Effector CD4-positive, alpha-beta T cell (primary cell): ENCODE measurements at regions not wholly inside any gene's neighbourhood (a gene's known extent, or its start where the extent isn't known, plus 50 kb on each side); places are given as distances from the start of the nearest gene placed in this dataset.
"Not testable (repeated sequence)": the region's sequence is repeated elsewhere in the genome, so short reads cannot be mapped to it uniquely, and the experiment has no call there.

Experiments used
- DNase-seq: peaks from one replicate; pipeline ENCODE4 v3.0.0-alpha.2; 2020

- no peak for DNase-seq
Measured at GRCh38 chr19:27894906-27895754, 1317.8 kb downstream of the UQCRFS1 start.

GRCh38 chr19:27892500-27892899, 1320.5 kb downstream of the UQCRFS1 start:
- DNase-seq = no peak

- no peak for DNase-seq
Measured at GRCh38 chr19:27891411-27891810, 1321.5 kb downstream of the UQCRFS1 start.

GRCh38 chr19:27890696-27891095, 1322.3 kb downstream of the UQCRFS1 start:
- no peak for DNase-seq

GRCh38 chr19:27890206-27890605, 1322.7 kb downstream of the UQCRFS1 start:
- no peak for DNase-seq

GRCh38 chr19:27889156-27889555, 1323.8 kb downstream of the UQCRFS1 start:
- DNase-seq = no peak

DNA sequence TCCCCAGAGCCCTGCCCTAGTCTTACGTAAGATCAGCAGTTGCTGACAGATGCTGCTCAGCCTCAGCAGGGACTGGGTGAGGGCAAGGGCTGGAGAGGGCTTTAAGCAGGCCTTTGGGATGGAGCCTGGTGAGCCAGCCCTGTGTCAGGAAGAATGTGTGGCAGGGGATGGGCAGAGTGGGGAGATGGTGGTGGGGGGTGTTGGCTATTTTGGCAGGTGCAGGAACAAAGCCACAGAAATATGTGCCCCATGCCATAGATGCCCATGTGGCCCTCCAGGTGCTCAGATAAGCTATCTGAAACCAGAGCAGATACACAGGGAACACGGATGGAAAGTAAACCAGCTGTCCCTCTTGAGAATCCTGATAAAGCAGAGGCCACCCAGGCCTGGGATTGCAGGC, 1325.0 kb downstream of the UQCRFS1 start:
- no peak for DNase-seq

- no peak for DNase-seq
Measured at GRCh38 chr19:27885359-27885758, 1327.6 kb downstream of the UQCRFS1 start.

DNA sequence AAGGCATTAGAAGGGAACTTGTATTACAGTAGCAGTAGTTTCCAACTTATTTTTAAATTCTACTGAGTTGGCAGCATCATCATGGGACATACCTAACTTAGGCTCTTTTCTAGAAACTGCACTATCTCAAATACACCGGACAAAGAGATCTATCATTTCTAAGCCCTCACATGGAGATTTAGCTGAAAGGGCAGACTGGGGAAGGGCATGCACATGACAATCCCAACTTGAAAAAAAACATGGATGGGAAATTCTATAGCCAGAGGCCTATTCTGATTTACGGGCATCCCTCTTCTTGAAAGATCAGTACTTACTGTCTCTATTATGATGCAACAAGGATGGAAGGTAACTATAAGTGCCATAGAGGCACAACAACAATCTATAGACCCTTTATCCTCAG, 1328.6 kb downstream of the UQCRFS1 start:
- DNase-seq = no peak

DNA sequence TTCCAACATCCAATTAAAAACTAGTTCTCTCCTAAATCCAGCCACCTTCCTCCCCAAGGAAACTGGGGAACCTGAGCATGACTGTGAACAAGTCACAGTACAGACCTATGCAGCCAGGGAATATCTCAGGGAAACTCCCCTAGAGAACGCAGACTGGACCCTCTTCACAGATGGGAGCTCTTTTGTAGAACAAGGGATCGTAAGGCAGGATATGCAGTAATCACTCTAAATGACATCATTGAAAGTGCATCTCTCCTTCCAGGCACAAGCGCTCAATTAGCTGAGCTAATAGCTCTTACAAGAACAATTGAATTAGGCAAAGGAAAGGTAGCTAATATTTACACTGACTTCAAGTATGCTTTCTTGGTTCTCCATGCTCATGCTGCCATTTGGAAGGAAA, 1331.7 kb downstream of the UQCRFS1 start:
- DNase-seq = no peak

- DNase-seq = no peak
Measured at GRCh38 chr19:27876976-27877512, 1335.9 kb downstream of the UQCRFS1 start.

DNA sequence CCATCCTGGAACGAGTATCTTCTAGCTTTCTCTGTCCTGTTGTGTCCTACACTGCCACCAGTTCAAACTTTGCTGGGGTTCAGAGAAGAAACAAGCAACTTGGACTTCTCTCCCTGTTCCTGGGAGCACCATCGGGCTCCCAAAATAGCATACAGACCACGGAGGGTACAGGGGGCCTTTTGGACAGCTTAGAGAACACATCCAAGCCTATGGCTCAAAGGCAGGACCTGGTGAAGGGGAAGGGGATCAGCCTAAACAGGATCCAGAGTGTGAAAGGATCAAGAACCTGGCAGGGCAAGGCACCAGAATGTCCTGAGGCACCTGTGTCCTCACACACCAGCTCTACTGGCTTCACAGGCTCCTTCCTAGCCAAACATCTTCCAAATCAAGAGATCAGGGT, 1336.5 kb downstream of the UQCRFS1 start:
- no peak for DNase-seq

GRCh38 chr19:27872370-27872769, 1340.6 kb downstream of the UQCRFS1 start:
- DNase-seq = no peak

- DNase-seq = no peak
Measured at GRCh38 chr19:27870293-27870692, 1342.7 kb downstream of the UQCRFS1 start.

DNA sequence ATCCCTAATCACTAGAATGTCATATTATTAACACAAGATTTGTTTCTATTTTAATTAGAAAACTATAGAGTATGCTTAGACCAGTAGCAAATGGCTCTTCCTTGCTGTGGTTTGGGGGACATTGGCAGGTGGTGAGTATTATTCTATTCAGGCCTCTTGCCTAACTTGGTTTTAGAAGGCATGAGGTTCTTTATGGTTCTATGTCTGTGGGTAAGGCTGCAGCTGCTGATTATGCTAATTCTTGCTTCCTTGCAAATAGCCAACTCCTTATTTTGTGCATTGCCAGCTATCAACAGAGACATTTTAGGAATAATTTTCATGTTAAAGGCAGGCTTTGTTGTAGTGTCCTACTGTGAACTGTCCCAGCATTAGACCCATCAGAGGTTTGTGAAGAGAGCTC, 1344.9 kb downstream of the UQCRFS1 start:
- DNase-seq = no peak

DNA sequence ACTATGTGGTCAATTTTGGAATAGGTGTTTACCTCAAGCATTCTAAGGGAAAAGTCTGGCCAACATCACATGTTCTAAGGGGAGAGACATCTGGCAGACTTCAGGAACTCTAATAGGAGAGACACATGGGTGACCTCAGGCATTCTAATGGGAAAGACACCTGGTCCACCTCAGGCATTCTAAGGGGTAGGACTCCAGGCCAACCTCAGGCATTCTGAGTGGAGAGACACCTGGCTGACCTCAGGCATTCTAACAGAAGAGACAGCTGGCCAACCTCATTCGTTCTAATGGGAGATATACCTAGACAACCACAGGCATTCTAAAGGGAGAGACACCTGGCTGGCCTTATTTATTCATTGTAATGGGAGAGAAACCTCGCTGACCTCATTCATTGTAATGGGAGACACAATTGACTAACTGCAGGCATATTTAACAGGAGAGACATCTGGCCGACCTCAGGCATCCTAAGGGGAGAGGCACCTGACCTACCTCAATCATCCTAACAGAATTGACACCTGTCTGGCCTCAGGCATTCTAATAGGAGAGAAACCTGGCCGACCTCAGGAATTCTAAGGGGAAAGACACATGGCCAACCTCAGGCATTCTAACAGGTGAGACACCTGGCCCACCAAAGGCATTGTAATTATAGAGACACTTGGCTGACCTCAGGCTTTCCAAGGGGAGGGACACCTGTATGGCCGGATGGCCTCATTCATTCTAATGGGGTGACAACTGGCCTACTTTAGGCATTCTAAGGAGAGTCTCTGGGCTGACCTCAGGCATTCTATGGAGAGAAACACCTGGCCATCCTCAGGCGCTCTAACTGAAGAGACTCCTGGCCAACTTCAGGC, 1346.8 kb downstream of the UQCRFS1 start:
- DNase-seq = no peak

DNA sequence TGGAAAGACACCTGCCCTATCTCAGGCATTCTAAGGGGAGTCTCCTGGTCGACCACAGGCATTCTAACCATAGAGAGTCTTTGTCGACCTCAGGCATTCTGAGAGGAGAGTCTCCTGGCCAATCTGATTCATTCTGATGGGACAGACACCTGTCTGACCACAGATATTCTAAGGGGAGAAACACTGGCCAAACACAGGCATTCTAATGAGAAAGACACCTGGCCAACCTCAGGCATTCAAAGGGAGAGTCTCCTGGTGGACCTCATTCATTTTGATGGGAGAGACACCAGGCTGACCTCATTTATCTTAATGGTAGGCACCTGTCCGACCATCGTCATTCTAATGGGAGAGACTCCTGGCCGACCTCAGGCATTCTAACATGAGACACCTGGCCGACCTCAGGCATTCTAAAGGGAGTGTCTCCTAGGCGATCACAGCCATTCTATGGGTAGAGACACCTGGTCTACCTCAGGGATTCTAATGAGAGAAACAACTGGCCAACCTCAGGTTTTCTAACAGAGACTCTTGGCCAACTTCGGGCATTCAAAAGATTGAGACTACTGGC, 1351.5 kb downstream of the UQCRFS1 start:
- no peak for DNase-seq

DNA sequence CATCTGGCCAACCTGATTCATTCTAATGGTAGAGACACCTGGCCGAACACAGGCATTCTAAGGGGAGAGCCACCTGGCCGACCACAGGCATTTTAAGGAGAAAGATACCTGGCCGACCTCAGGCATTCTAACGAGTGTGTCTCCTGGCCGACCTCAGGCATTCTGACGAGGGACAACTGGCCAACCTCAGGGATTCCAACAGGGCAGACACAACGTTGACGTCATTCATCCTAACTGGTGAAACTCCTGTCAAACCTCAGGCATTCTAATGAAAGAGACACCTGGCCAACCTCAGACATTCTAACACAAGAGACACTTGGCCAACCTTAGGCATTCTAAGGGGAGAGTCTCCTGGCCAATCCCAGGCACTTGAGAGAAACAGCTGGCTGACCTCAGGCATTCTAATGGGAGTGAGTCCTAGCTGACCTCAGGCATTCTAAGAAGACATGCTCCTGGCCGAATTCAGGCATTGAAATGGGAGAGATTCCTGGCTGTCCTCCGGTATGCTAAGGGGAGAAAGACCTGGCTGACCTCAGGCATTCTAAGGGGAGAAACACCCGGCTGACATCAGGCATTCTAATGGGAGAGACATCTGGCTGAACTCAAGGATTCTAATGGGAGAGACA, 1352.5 kb downstream of the UQCRFS1 start:
- no peak for DNase-seq

GRCh38 chr19:27859689-27860088, 1353.3 kb downstream of the UQCRFS1 start:
- DNase-seq = no peak

DNA sequence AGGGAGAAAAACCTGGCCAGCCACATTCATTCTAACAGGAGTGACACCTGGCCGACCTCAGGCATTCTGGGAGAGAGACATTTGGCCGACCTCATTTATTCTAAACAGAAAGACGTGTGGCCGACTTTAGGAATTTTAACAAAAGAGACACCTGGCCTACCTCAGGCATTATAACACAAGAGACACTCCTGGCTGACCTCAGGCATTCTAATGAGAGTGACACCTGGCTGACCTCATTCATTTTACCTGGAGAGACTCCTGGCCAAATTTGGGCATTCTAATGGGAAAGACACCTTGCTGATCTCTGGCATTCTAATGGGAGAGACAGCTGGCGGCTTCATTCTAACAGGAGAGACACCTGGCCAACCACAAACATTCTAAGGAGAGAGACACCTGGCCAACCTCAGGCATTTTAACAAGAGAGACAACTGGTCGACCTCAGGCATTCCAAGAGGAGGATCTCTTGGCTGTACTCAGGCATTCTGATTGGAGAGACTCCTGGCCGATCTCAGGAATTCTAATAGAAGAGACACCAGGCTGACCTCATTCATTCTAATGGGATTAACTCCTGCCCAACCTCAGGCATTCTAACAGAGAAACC, 1353.9 kb downstream of the UQCRFS1 start:
- DNase-seq = no peak

GRCh38 chr19:27852931-27853330, 1360.0 kb downstream of the UQCRFS1 start:
- not testable (repeated sequence) for DNase-seq

DNA sequence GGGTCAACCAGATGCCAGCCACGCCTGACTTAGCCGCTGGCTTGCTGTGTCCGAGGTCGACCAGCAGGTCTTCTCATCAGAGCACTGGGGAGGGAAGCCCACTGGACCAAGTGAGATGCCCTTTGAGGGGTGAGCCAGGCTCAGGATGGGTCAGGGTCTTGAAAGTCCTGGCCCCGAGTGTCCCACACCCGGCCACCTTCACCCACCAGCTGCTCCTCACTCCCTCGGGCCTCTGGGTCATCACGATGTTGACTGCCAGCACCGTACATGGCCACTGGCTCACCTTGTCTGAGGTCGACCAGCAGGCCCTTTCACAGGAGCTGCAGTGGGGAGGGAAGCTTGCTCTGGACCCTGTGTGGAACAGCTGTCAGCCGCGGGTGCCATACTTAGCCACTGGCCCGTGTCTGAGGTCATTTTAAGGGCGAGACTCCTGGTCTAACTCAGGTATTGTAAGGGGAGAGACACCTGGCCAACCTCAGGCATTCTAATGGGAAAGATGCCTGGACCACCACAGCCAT, 1361.3 kb downstream of the UQCRFS1 start:
- no peak for DNase-seq
